Hepatocyte (in vitro differentiated cells): ENCODE measurements at regions not wholly inside any gene's neighbourhood (a gene's known extent, or its start where the extent isn't known, plus 50 kb on each side); places are given as distances from the start of the nearest gene placed in this dataset.

ENCODE experiments used
- DNase-seq: peaks from one replicate; pipeline ENCODE4 v3.0.0-alpha.2; 2016; ENCODE audit warnings: low spot score
- H2AFZ ChIP-seq: fragments of 200-600 bp; sonication (generic); 2 replicates; pipeline ENCODE4 v1.6.0; 2016; ENCODE audit warnings: antibody characterized with exemption, mild to moderate bottlenecking
- H3K27ac ChIP-seq: fragments of 200-600 bp; sonication (generic); 2 replicates; pipeline ENCODE4 v1.5.1; 2016; ENCODE audit warnings: mild to moderate bottlenecking
- H3K27me3 ChIP-seq: fragments of 200-600 bp; sonication (generic); 2 replicates; pipeline ENCODE4 v1.6.1; 2016
- H3K36me3 ChIP-seq: fragments of 200-600 bp; sonication (generic); replicated peaks from 2 replicates; pipeline ENCODE4 v1.5.1; 2016; ENCODE audit warnings: low read depth; ENCODE audit not compliant: insufficient read depth
- H3K4me1 ChIP-seq: fragments of 200-600 bp; sonication (generic); 2 replicates; pipeline ENCODE4 v1.5.1; 2016; ENCODE audit warnings: mild to moderate bottlenecking, moderate library complexity; ENCODE audit not compliant: insufficient read depth
- H3K4me2 ChIP-seq: fragments of 200-600 bp; sonication (generic); 2 replicates; pipeline ENCODE4 v1.6.0; 2016
- H3K4me3 ChIP-seq: fragments of 200-600 bp; sonication (generic); 2 replicates; pipeline ENCODE4 v1.5.1; 2016; ENCODE audit warnings: mild to moderate bottlenecking
- H3K79me2 ChIP-seq: fragments of 200-600 bp; sonication (generic); 2 replicates; pipeline ENCODE4 v1.6.0; 2017; ENCODE audit warnings: mild to moderate bottlenecking
- H3K9me2 ChIP-seq: fragments of 200-600 bp; sonication (generic); replicated peaks from 2 replicates; pipeline ENCODE4 v1.6.0; 2017; ENCODE audit warnings: mild to moderate bottlenecking; ENCODE audit not compliant: insufficient read depth
- H3K9me3 ChIP-seq: fragments of 200-600 bp; sonication (generic); 2 replicates; pipeline ENCODE4 v1.5.1; 2016; ENCODE audit warnings: low read depth, mild to moderate bottlenecking
- H4K20me1 ChIP-seq: fragments of 200-600 bp; sonication (generic); 2 replicates; pipeline ENCODE4 v1.6.0; 2016; ENCODE audit warnings: mild to moderate bottlenecking; ENCODE audit not compliant: insufficient read depth, poor library complexity, severe bottlenecking
- CTCF ChIP-seq: fragments of 200-600 bp; sonication (generic); IDR thresholded peaks from 2 replicates; pipeline ENCODE4 v1.5.1; 2016; ENCODE audit warnings: antibody characterized with exemption, mild to moderate bottlenecking; ENCODE audit not compliant: poor library complexity
- EZH2 ChIP-seq: fragments of 200-600 bp; sonication (generic); IDR thresholded peaks from 2 replicates; pipeline ENCODE4 v1.6.1; 2016; ENCODE audit warnings: antibody characterized with exemption, mild to moderate bottlenecking, borderline replicate concordance
- EZH2phosphoT487 ChIP-seq: fragments of 200-600 bp; sonication (generic); IDR thresholded peaks from one replicate; pipeline ENCODE4 v1.6.1; 2018; ENCODE audit warnings: antibody characterized with exemption, mild to moderate bottlenecking, low read depth, moderate library complexity; ENCODE audit not compliant: unreplicated experiment, severe bottlenecking
- WGBS: methylation state at CpG from one replicate; pipeline ENCODE4 v1.1.6; 2016; ENCODE audit warnings: low lambda C conversion rate; ENCODE audit errors: missing lambda C conversion rate; 5-methylcytosine and 5-hydroxymethylcytosine counted together

DNA sequence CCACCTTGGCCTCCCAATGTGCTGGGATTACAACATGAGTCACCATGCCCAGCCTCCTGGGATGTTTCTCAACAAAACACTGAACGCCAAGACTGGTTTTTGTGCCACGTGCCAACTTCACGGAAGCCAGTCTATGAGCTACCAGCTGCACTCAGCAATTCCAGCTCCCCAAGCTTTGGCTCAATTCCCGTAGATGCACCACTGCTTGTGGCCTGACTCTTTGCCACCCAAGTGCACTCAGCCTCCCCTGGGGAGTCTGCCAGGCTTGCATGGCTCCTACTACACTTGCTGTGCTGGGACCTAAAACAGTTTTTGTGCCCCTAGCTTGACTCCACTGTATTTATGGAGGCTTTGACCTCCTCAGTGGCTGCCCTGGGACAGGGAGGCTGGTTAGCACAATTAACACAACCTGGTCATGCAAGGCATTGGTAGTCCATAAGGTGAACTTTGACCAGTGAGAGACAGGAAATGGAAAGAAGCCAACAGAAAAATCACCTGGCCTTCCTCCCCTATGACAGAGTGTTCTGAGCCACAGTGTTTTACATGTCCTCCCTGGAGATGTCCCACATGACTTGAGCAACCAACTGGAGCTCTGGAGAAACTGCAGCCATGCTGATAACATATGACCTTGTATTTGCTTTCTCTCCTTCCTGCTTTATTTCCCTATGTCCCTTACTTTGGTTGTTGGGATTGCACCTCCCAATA lies 1173.1 kb downstream of the UQCRFS1 start:
- Histone ChIP-seq H3K4me1 (no peaks in the 10 kb centered on the region), H3K4me3 (no peak overlapping the region), H3K36me3 (no peaks in the 10 kb centered on the region), H3K9me2 (no peaks in the 10 kb centered on the region), H3K27me3 (no peaks in the 10 kb centered on the region), H2AFZ (no peak overlapping the region), H3K9me3 (no peaks in the 10 kb centered on the region), H3K79me2 (no peaks in the 10 kb centered on the region), H3K4me2 (no peak overlapping the region), H4K20me1 (no peaks in the 10 kb centered on the region), H3K27ac (no peak overlapping the region)
- peak; percentile 35 for DNase-seq
- TF ChIP-seq CTCF = no peak
- no peak for TF ChIP-seq EZH2phosphoT487
- TF ChIP-seq EZH2 = no peak
- 93% methylated on average over 4 of the region's 4 CpGs for WGBS

- no peak overlapping the region for H3K4me3 ChIP-seq
- no peaks in the 10 kb centered on the region for H3K79me2 ChIP-seq
- 69% methylated on average over 4 of the region's 4 CpGs for WGBS
- H4K20me1 ChIP-seq = no peaks in the 10 kb centered on the region
- TF ChIP-seq CTCF = no peak
- TF ChIP-seq EZH2phosphoT487 = no peak
- TF ChIP-seq EZH2 = no peak
- H3K4me2 ChIP-seq = no peak overlapping the region
- H3K9me3 ChIP-seq = no peaks in the 10 kb centered on the region
- H3K4me1 ChIP-seq = no peaks in the 10 kb centered on the region
- no peaks in the 10 kb centered on the region for H3K9me2 ChIP-seq
- DNase-seq = no peak
- no peaks in the 10 kb centered on the region for H3K36me3 ChIP-seq
- H3K27ac ChIP-seq = no peak overlapping the region
- H2AFZ ChIP-seq = no peak overlapping the region
- no peaks in the 10 kb centered on the region for H3K27me3 ChIP-seq
Observed at GRCh38 chr19:28037186-28037585, 1175.8 kb downstream of the UQCRFS1 start.

DNA sequence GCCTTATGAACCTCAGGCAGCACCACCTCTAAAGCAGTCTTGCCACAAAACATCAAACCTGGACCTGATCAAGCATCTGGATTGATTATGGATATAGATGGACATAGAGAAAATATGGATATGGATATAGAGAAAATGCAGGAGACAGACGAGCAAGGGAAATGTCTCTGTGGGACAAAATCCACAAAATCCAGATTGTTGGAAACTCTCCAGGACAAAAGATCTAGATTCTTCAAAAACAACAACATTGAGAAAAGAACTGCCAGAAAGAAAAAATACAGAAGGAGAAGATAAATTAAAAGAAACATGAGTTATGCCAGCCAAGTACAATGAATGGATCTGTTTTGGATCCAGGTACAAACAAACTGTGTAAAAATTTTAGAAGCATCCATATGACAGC lies 1176.5 kb downstream of the UQCRFS1 start:
- TF ChIP-seq CTCF (no peak), EZH2 (no peak), EZH2phosphoT487 (no peak)
- Histone ChIP-seq H3K9me2 (no peaks in the 10 kb centered on the region), H3K36me3 (no peaks in the 10 kb centered on the region), H3K79me2 (no peaks in the 10 kb centered on the region), H3K27me3 (no peaks in the 10 kb centered on the region), H4K20me1 (no peaks in the 10 kb centered on the region), H3K4me3 (no peak overlapping the region), H2AFZ (no peak overlapping the region), H3K4me2 (no peak overlapping the region), H3K27ac (no peak overlapping the region), H3K4me1 (no peaks in the 10 kb centered on the region), H3K9me3 (no peaks in the 10 kb centered on the region)
- no peak for DNase-seq
- 74% methylated on average over 1 of the region's 1 CpG for WGBS

DNA sequence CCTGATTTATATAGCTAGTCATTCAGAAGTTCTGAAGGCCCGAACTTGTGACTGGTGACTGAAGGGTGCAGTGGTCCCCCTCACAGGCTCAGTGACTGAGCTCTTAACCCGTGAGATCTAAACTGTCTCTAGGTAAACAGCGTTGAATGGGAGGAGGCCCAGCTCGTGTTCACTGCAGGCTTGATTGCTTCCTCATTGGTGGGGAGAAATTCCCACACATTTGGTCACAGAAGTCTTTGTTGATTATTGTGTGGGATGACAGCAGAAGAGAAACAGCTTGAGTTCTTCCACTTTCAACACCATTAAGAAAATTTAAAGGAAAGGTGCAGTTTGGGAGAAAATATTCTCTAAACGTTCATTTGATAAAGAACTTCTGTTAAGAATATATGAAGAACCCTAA lies 1178.0 kb downstream of the UQCRFS1 start:
- H3K36me3 ChIP-seq = no peaks in the 10 kb centered on the region
- no peak for DNase-seq
- no peak overlapping the region for H3K27ac ChIP-seq
- no peaks in the 10 kb centered on the region for H4K20me1 ChIP-seq
- no peak overlapping the region for H3K4me3 ChIP-seq
- H3K79me2 ChIP-seq = no peaks in the 10 kb centered on the region
- 56% methylated on average over 5 of the region's 5 CpGs for WGBS
- no peaks in the 10 kb centered on the region for H3K9me3 ChIP-seq
- no peak for TF ChIP-seq EZH2phosphoT487
- TF ChIP-seq EZH2 = no peak
- no peak for TF ChIP-seq CTCF
- no peaks in the 10 kb centered on the region for H3K9me2 ChIP-seq
- H3K27me3 ChIP-seq = no peaks in the 10 kb centered on the region
- no peak overlapping the region for H2AFZ ChIP-seq
- no peak overlapping the region for H3K4me2 ChIP-seq
- no peaks in the 10 kb centered on the region for H3K4me1 ChIP-seq
